Fibroblast of lung (primary cell): ENCODE measurements at regions not wholly inside any gene's neighbourhood (a gene's known extent, or its start where the extent isn't known, plus 50 kb on each side); places are given as distances from the start of the nearest gene placed in this dataset.
A peak's percentile ranks its signal among the peaks of the same experiment; 100 is the strongest.

ENCODE experiments used
- DNase-seq, 2 donors: peaks; one replicate each; pipeline versions ENCODE4 v3.0.0 to v3.0.0-alpha.2; 2010; ENCODE audit warnings: low read depth in 2 of 2
- H2AFZ ChIP-seq: 2 replicates; pipeline ENCODE4 v1.5.1; 2012; ENCODE audit warnings: low read length, control low read depth, inconsistent platforms
- H3K27ac ChIP-seq: 2 replicates; pipeline ENCODE4 v1.5.1; 2011; ENCODE audit warnings: low read length, control low read depth; ENCODE audit not compliant: insufficient read depth
- H3K27me3 ChIP-seq: 2 replicates; pipeline ENCODE4 v1.5.1; 2011; ENCODE audit warnings: mild to moderate bottlenecking, low read length; ENCODE audit not compliant: control insufficient read depth, insufficient read depth
- H3K36me3 ChIP-seq: 2 replicates; pipeline ENCODE4 v1.5.1; 2011; ENCODE audit warnings: low read length; ENCODE audit not compliant: control insufficient read depth, insufficient read depth
- H3K4me1 ChIP-seq: 2 replicates; pipeline ENCODE4 v1.5.1; 2011; ENCODE audit warnings: low read length; ENCODE audit not compliant: control insufficient read depth, insufficient read depth; ENCODE audit errors: extremely low read depth
- H3K4me2 ChIP-seq: 2 replicates; pipeline ENCODE4 v1.5.1; 2011; ENCODE audit warnings: low read length, control low read depth; ENCODE audit not compliant: insufficient read depth; ENCODE audit errors: extremely low read depth
- H3K4me3 ChIP-seq, 4 experiments: fragments of 200-600 bp in 1 of 4; sonication (generic) in 1 of 4; replicated peaks in 1 of 4; 2 replicates each; pipeline ENCODE4 v1.5.1; 2011 to 2016; ENCODE audit warnings: low read length in 4 of 4, low read depth in 3 of 4, mild to moderate bottlenecking in 3 of 4, control low read depth in 2 of 4, inconsistent platforms in 1 of 4, mixed read lengths in 1 of 4; ENCODE audit not compliant: insufficient read depth in 1 of 4; ENCODE audit errors: control extremely low read depth in 1 of 4
- H3K79me2 ChIP-seq: 2 replicates; pipeline ENCODE4 v1.5.1; 2012; ENCODE audit warnings: mild to moderate bottlenecking, low read length, inconsistent platforms; ENCODE audit not compliant: control insufficient read depth, insufficient read depth
- H3K9ac ChIP-seq: 2 replicates; pipeline ENCODE4 v1.5.1; 2011; ENCODE audit warnings: mild to moderate bottlenecking, low read length, control low read depth; ENCODE audit not compliant: insufficient read depth
- H3K9me3 ChIP-seq: 2 replicates; pipeline ENCODE4 v1.5.1; 2012; ENCODE audit warnings: low read depth, low read length; ENCODE audit not compliant: control insufficient read depth, insufficient read depth
- H4K20me1 ChIP-seq: 2 replicates; pipeline ENCODE4 v1.5.1; 2011; ENCODE audit warnings: low read length; ENCODE audit not compliant: control insufficient read depth, insufficient read depth; ENCODE audit errors: extremely low read depth
- EZH2 ChIP-seq: IDR thresholded peaks from 2 replicates; pipeline ENCODE4 v1.5.1; 2012; ENCODE audit warnings: low read length, control low read depth, mild to moderate bottlenecking; ENCODE audit errors: missing control alignments
- TF ChIP-seq, protein P1 (sequence below), 2 donors: IDR thresholded peaks in 1 of 2; conservative IDR thresholded peaks in 1 of 2; 1 replicate in 1 of 2; 2 replicates in 1 of 2; pipeline ENCODE4 v1.5.1; 2011 to 2012; ENCODE audit warnings: low read length in 2 of 2, control low read depth in 1 of 2, inconsistent platforms in 1 of 2, low read depth in 1 of 2, mild to moderate bottlenecking in 1 of 2

GRCh38 chr9:108687006-108687987 lies 168.5 kb downstream of the ACTL7B start:
- DNase-seq, result peak; percentile 34 to 44
- H2AFZ ChIP-seq, result no peak overlapping the region
- no peaks in the 10 kb centered on the region for H3K9me3 ChIP-seq
- H3K4me3 ChIP-seq, result no peak overlapping the region
- no peaks in the 10 kb centered on the region for H3K4me1 ChIP-seq
- no peaks in the 10 kb centered on the region for H3K27me3 ChIP-seq
- no peak overlapping the region for H3K9ac ChIP-seq
- no peaks in the 10 kb centered on the region for H4K20me1 ChIP-seq
- no peak for TF ChIP-seq EZH2
- TF ChIP-seq, protein P1, sequence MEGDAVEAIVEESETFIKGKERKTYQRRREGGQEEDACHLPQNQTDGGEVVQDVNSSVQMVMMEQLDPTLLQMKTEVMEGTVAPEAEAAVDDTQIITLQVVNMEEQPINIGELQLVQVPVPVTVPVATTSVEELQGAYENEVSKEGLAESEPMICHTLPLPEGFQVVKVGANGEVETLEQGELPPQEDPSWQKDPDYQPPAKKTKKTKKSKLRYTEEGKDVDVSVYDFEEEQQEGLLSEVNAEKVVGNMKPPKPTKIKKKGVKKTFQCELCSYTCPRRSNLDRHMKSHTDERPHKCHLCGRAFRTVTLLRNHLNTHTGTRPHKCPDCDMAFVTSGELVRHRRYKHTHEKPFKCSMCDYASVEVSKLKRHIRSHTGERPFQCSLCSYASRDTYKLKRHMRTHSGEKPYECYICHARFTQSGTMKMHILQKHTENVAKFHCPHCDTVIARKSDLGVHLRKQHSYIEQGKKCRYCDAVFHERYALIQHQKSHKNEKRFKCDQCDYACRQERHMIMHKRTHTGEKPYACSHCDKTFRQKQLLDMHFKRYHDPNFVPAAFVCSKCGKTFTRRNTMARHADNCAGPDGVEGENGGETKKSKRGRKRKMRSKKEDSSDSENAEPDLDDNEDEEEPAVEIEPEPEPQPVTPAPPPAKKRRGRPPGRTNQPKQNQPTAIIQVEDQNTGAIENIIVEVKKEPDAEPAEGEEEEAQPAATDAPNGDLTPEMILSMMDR (conservative IDR thresholded peaks at IDR 0.05 in 1 of 2, IDR thresholded peaks at IDR 0.05 in 1 of 2; ENCODE audit: low read depth in 1 of 2, low read length in 2 of 2), result no peak
- no peaks in the 10 kb centered on the region for H3K36me3 ChIP-seq
- H3K79me2 ChIP-seq, result no peaks in the 10 kb centered on the region
- H3K27ac ChIP-seq, result no peak overlapping the region
- H3K4me2 ChIP-seq, result no peak overlapping the region

- H3K27me3 ChIP-seq, result no peaks in the 10 kb centered on the region
- no peaks in the 10 kb centered on the region for H3K36me3 ChIP-seq
- no peak overlapping the region for H3K4me3 ChIP-seq
- H3K9ac ChIP-seq, result no peak overlapping the region
- no peaks in the 10 kb centered on the region for H4K20me1 ChIP-seq
- H2AFZ ChIP-seq, result no peak overlapping the region
- no peak overlapping the region for H3K27ac ChIP-seq
- H3K9me3 ChIP-seq, result no peaks in the 10 kb centered on the region
- no peak for DNase-seq
- TF ChIP-seq, protein P1 (conservative IDR thresholded peaks at IDR 0.05 in 1 of 2, IDR thresholded peaks at IDR 0.05 in 1 of 2; ENCODE audit: low read depth in 1 of 2, low read length in 2 of 2), result no peak
- no peak for TF ChIP-seq EZH2
- no peaks in the 10 kb centered on the region for H3K79me2 ChIP-seq
- H3K4me2 ChIP-seq, result no peak overlapping the region
- H3K4me1 ChIP-seq, result no peaks in the 10 kb centered on the region
Measured at GRCh38 chr9:108684288-108685025, 171.3 kb downstream of the ACTL7B start.

DNA sequence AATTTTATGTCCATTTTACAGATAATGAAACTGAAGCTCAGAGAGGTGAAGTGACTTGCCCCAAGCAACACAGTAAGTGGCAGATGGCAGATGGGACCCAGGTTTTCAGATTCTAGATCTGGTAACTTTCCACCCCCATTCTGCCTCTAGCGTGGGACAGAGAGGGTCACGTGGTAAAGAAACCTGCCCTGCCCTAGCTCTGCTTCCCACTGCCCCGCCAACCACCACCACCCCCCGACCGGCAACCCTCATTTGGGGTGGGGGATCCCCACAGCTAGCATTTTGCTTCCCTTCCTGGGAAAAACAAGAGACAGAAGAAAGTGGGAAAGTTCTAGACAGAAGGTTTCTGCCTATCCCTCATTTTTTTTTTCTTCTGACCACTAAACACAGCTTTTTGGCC lies 172.5 kb downstream of the ACTL7B start:
- H3K36me3 ChIP-seq, result no peaks in the 10 kb centered on the region
- no peaks in the 10 kb centered on the region for H3K27me3 ChIP-seq
- H3K4me3 ChIP-seq, result no peak overlapping the region
- H2AFZ ChIP-seq, result no peak overlapping the region
- H4K20me1 ChIP-seq, result no peaks in the 10 kb centered on the region
- no peak for DNase-seq
- H3K9ac ChIP-seq, result no peak overlapping the region
- H3K79me2 ChIP-seq, result no peaks in the 10 kb centered on the region
- H3K4me2 ChIP-seq, result no peak overlapping the region
- no peaks in the 10 kb centered on the region for H3K9me3 ChIP-seq
- no peaks in the 10 kb centered on the region for H3K4me1 ChIP-seq
- TF ChIP-seq, protein P1 (conservative IDR thresholded peaks at IDR 0.05 in 1 of 2, IDR thresholded peaks at IDR 0.05 in 1 of 2; ENCODE audit: low read depth in 1 of 2, low read length in 2 of 2), result no peak
- no peak for TF ChIP-seq EZH2
- no peak overlapping the region for H3K27ac ChIP-seq
